ENCODE measurements at regions not wholly inside any gene's neighbourhood (a gene's known extent, or its start where the extent isn't known, plus 50 kb on each side); places are given as distances from the start of the nearest gene placed in this dataset.

- TF ChIP-seq CTCF (IDR thresholded peaks at IDR 0.05; ENCODE audit: low read length) (no peak), EZH2 (IDR thresholded peaks at IDR 0.05; ENCODE audit: borderline replicate concordance, low read length) (no peak)
These were observed 87.9 kb downstream of the ATPSCKMT start for GRCh38 chr5:10161778-10162177.
